ENCODE measurements at regions not wholly inside any gene's neighbourhood (a gene's known extent, or its start where the extent isn't known, plus 50 kb on each side); places are given as distances from the start of the nearest gene placed in this dataset.
A peak's percentile ranks its signal among the peaks of the same experiment; 100 is the strongest.

DNA sequence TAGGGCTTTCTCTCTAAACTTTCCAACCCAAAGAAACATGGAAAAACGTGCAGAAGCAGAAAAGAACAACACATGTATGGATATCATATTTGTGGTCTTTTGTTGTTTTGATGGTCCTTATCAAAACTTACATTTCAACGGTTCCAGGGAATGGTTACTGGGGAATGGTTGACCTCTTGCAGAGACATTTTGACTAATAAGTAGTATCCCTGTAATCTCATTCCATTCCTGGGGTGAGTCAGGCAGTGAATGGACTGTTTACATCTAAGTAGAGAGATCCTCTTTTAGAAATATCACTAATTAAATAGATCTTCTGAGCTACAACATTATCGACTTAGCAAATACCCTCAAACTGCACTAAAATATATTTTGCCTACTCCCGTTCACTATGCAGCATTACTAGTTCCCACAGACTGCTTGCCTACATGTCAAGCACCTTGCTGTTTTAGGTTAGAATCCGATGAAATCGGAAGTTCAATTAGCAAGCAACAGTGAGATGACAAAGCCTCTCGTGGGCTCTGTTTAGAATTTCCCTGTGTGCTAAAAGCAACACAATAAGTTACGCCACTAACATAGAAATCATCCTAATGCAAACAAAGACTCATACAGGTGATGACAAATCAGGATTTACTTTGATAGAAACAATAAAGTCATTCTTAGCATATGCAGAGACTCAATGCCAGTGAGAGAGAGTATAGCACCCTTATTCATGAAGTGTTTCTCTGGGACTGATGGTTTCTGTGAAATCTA is 797.7 kb upstream of the ARGLU1 start:
- Mint-ChIP-seq H3K4me3 (no peak overlapping the region), H3K4me1 (peaks cover 13% of the 10 kb centered on the region), H3K27me3 (ENCODE audit: low read depth) (peaks cover 1% of the 10 kb centered on the region), H3K27ac (no peak overlapping the region), H3K36me3 (no peaks in the 10 kb centered on the region), H3K9me3 (no peaks in the 10 kb centered on the region)
- TF ChIP-seq, protein P1, sequence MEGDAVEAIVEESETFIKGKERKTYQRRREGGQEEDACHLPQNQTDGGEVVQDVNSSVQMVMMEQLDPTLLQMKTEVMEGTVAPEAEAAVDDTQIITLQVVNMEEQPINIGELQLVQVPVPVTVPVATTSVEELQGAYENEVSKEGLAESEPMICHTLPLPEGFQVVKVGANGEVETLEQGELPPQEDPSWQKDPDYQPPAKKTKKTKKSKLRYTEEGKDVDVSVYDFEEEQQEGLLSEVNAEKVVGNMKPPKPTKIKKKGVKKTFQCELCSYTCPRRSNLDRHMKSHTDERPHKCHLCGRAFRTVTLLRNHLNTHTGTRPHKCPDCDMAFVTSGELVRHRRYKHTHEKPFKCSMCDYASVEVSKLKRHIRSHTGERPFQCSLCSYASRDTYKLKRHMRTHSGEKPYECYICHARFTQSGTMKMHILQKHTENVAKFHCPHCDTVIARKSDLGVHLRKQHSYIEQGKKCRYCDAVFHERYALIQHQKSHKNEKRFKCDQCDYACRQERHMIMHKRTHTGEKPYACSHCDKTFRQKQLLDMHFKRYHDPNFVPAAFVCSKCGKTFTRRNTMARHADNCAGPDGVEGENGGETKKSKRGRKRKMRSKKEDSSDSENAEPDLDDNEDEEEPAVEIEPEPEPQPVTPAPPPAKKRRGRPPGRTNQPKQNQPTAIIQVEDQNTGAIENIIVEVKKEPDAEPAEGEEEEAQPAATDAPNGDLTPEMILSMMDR (IDR thresholded peaks at IDR 0.05; ENCODE audit: unreplicated experiment), result no peak
- DNase-seq (ENCODE audit: low spot score in 2 of 2, unreplicated experiment in 2 of 2), result no peak

DNA sequence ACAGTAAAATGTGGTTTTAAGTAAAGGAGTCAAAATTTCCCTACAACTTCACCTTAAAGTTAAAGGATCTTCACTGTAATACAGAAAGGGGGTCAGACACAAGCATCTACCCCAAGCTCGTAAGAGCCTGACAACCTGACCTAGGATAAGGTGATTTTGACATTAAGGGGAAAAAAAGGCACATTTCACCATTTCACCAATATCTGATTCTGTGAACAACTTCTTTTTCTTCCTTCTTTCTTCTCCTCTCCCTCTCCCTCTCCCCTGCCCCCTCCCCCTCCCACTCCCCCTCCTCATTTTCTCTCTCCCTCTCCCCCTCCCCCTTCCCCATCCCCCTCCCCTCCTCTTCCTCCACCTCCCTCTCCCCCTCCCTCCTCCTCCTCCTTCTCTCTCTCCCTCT is 796.7 kb upstream of the ARGLU1 start:
- Mint-ChIP-seq H3K27me3 (ENCODE audit: low read depth) (peaks cover 1% of the 10 kb centered on the region), H3K4me3 (no peak overlapping the region), H3K36me3 (no peaks in the 10 kb centered on the region), H3K4me1 (peaks cover 15% of the 10 kb centered on the region), H3K27ac (no peak overlapping the region), H3K9me3 (no peaks in the 10 kb centered on the region)
- TF ChIP-seq, protein P1 (IDR thresholded peaks at IDR 0.05; ENCODE audit: unreplicated experiment), result no peak
- no peak for DNase-seq (ENCODE audit: low spot score in 2 of 2, unreplicated experiment in 2 of 2)

DNA sequence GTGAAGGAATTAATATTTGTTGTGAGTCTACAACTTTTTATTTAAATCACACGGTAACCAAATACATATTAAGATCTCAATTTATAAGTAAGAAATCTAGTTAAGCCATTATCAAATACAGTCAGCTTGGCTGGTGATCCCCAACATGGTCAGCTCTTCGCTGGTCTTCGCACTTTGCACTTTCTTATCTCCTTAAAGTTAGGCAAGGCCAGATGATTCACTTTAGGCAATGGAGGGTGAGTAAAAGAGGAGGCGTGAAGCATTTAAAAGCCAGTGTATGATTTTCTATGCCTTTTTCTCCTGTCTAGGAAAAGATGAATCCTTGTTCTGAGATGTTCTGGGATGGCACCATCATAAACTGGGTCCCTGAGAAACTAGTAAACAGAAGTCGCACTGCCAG is 793.7 kb upstream of the ARGLU1 start:
- Mint-ChIP-seq H3K36me3 (no peaks in the 10 kb centered on the region), H3K27me3 (ENCODE audit: low read depth) (peaks cover 1% of the 10 kb centered on the region), H3K27ac (no peak overlapping the region), H3K4me1 (peaks cover 37% of the 10 kb centered on the region), H3K4me3 (no peak overlapping the region), H3K9me3 (peaks cover 4% of the 10 kb centered on the region)
- TF ChIP-seq, protein P1 (IDR thresholded peaks at IDR 0.05; ENCODE audit: unreplicated experiment), result no peak
- no peak for DNase-seq (ENCODE audit: low spot score in 2 of 2, unreplicated experiment in 2 of 2)

DNA sequence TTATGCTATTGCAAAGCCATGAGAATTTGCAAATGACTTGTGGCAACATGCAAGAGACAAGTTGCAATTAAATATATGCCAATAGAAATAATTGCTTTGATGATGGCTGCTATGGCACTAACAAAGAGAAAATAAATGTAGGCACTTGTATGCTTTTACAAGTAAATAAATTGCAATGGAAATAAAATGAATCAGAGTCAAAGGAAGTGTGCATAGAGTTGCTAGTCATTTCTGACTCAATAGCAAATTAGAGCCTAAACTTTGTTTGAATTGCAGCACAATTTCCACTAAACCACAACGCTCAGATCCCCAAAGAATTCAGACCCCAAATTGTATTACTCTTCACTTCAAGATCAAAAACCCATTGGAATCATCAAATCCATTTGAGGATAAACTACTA is 792.1 kb upstream of the ARGLU1 start:
- H3K4me3 Mint-ChIP-seq, result no peak overlapping the region
- H3K27ac Mint-ChIP-seq, result peak overlapping the region; percentile 33
- TF ChIP-seq, protein P1 (IDR thresholded peaks at IDR 0.05; ENCODE audit: unreplicated experiment), result no peak
- H3K36me3 Mint-ChIP-seq, result no peaks in the 10 kb centered on the region
- no peak for DNase-seq (ENCODE audit: low spot score in 2 of 2, unreplicated experiment in 2 of 2)
- H3K27me3 Mint-ChIP-seq (ENCODE audit: low read depth), result peaks cover 1% of the 10 kb centered on the region
- H3K4me1 Mint-ChIP-seq, result peaks cover 29% of the 10 kb centered on the region
- peaks cover 5% of the 10 kb centered on the region for H3K9me3 Mint-ChIP-seq

DNA sequence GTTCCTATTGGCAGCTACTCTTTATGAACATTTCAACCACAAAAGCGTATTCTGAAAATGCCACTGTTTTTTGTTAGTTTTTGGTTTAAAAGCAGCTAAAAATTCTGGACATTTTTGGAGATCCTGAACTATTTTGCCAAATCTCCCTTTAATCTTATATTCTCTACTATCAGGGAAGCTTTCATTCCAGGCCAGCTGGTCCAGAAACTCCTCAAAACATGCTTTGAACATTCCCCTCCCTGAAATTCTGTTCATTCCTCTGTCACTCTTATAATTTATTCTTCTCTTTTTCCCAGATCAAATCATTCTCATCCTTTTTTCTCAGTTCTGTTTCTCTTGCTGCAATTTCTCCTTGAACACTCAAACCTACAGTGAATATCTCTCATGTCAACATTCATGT is 790.9 kb upstream of the ARGLU1 start:
- Mint-ChIP-seq H3K36me3 (peaks cover 2% of the 10 kb centered on the region), H3K27ac (peak overlapping the region; percentile 1), H3K4me3 (no peak overlapping the region), H3K9me3 (peaks cover 11% of the 10 kb centered on the region), H3K27me3 (ENCODE audit: low read depth) (peaks cover 1% of the 10 kb centered on the region), H3K4me1 (peaks cover 29% of the 10 kb centered on the region)
- TF ChIP-seq, protein P1 (IDR thresholded peaks at IDR 0.05; ENCODE audit: unreplicated experiment), result no peak
- DNase-seq (ENCODE audit: low spot score in 2 of 2, unreplicated experiment in 2 of 2), result no peak
